Osteoblast (primary cell): ENCODE measurements at regions not wholly inside any gene's neighbourhood (a gene's known extent, or its start where the extent isn't known, plus 50 kb on each side); places are given as distances from the start of the nearest gene placed in this dataset.

ENCODE experiments used
- DNase-seq: peaks from one replicate; pipeline ENCODE4 v3.0.0; 2011; ENCODE audit warnings: low spot score, mixed read lengths; ENCODE audit not compliant: insufficient read length; ENCODE audit errors: missing footprints
- H2AFZ ChIP-seq: 2 replicates; pipeline ENCODE4 v1.6.0; 2011; ENCODE audit warnings: mild to moderate bottlenecking, low read length
- H3K27ac ChIP-seq: 2 replicates; pipeline ENCODE4 v1.5.1; 2011; ENCODE audit warnings: mild to moderate bottlenecking, low read depth, low read length, moderate library complexity
- H3K27me3 ChIP-seq: 2 replicates; pipeline ENCODE4 v1.6.0; 2012; ENCODE audit warnings: mild to moderate bottlenecking, control low read depth, inconsistent platforms, low read length, moderate library complexity; ENCODE audit not compliant: insufficient read depth
- H3K36me3 ChIP-seq: 2 replicates; pipeline ENCODE4 v1.5.1; 2011; ENCODE audit warnings: mild to moderate bottlenecking, low read length, control low read depth, moderate library complexity; ENCODE audit not compliant: insufficient read depth
- H3K4me1 ChIP-seq: 2 replicates; pipeline ENCODE4 v1.5.1; 2011; ENCODE audit warnings: mild to moderate bottlenecking, low read length, control low read depth, moderate library complexity; ENCODE audit not compliant: insufficient read depth
- H3K4me2 ChIP-seq: 2 replicates; pipeline ENCODE4 v1.6.0; 2011; ENCODE audit warnings: mild to moderate bottlenecking, low read length; ENCODE audit not compliant: insufficient read depth
- H3K4me3 ChIP-seq: fragments of 200-600 bp; sonication (generic); 3 replicates; pipeline ENCODE4 v1.5.1; 2012; ENCODE audit warnings: mild to moderate bottlenecking, low read length, inconsistent platforms; ENCODE audit not compliant: insufficient read depth
- H3K79me2 ChIP-seq: 2 replicates; pipeline ENCODE4 v1.6.0; 2012; ENCODE audit warnings: mild to moderate bottlenecking, low read length, control low read depth, inconsistent platforms; ENCODE audit not compliant: insufficient read depth
- H3K9me3 ChIP-seq: 2 replicates; pipeline ENCODE4 v1.5.1; 2011; ENCODE audit warnings: low read depth, low read length, control low read depth
- H4K20me1 ChIP-seq: 2 replicates; pipeline ENCODE4 v1.6.0; 2012; ENCODE audit warnings: mild to moderate bottlenecking, low read length, control low read depth; ENCODE audit not compliant: insufficient read depth
- CTCF ChIP-seq: IDR thresholded peaks from 2 replicates; pipeline ENCODE4 v1.5.1; 2011; ENCODE audit warnings: mild to moderate bottlenecking, low read depth, low read length, moderate library complexity; ENCODE audit errors: extremely low read depth

- no peak for DNase-seq
- Histone ChIP-seq H3K79me2 (no peaks in the 10 kb centered on the region), H3K9me3 (no peaks in the 10 kb centered on the region), H4K20me1 (no peaks in the 10 kb centered on the region), H3K27me3 (no peaks in the 10 kb centered on the region), H3K4me2 (no peak overlapping the region), H2AFZ (no peak overlapping the region), H3K36me3 (no peaks in the 10 kb centered on the region), H3K4me1 (no peaks in the 10 kb centered on the region), H3K4me3 (no peak overlapping the region), H3K27ac (no peak overlapping the region)
- no peak for TF ChIP-seq CTCF
These were observed 205.6 kb upstream of the HS3ST1 start for GRCh38 chr4:11634283-11634682.

GRCh38 chr4:11633430-11633829 is 204.7 kb upstream of the HS3ST1 start:
- Histone ChIP-seq H3K4me2 (no peak overlapping the region), H3K4me1 (no peaks in the 10 kb centered on the region), H3K27me3 (no peaks in the 10 kb centered on the region), H3K4me3 (no peak overlapping the region), H3K9me3 (no peaks in the 10 kb centered on the region), H3K36me3 (no peaks in the 10 kb centered on the region), H3K79me2 (no peaks in the 10 kb centered on the region), H3K27ac (no peak overlapping the region), H2AFZ (no peak overlapping the region), H4K20me1 (no peaks in the 10 kb centered on the region)
- DNase-seq: no peak
- no peak for TF ChIP-seq CTCF

DNA sequence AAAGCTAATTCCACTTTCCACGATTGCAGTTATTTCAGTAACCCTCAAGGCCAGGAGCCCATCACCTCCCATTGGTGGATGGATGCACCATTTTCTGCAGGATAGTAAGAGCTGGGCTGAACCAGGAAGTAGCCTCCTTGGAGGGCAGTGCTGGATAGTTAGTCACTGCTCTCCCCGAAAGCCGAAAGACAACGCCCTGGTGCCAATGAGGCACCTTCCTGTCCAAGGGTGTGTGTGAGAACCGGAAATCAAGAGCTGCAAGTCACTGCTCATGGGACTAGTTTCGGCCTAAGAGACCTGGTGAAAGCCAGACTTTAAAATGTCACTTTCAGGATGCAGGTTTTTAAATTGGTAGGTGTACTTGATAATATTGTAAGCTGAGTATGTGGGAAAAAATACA is 203.8 kb upstream of the HS3ST1 start:
- no peaks in the 10 kb centered on the region for H4K20me1 ChIP-seq
- no peak for TF ChIP-seq CTCF
- H3K27me3 ChIP-seq: no peaks in the 10 kb centered on the region
- H2AFZ ChIP-seq: no peak overlapping the region
- no peaks in the 10 kb centered on the region for H3K4me1 ChIP-seq
- no peak for DNase-seq
- no peak overlapping the region for H3K27ac ChIP-seq
- no peak overlapping the region for H3K4me3 ChIP-seq
- no peaks in the 10 kb centered on the region for H3K79me2 ChIP-seq
- H3K36me3 ChIP-seq: no peaks in the 10 kb centered on the region
- no peak overlapping the region for H3K4me2 ChIP-seq
- no peaks in the 10 kb centered on the region for H3K9me3 ChIP-seq

- no peak overlapping the region for H3K27ac ChIP-seq
- TF ChIP-seq CTCF: no peak
- H3K4me1 ChIP-seq: no peaks in the 10 kb centered on the region
- H4K20me1 ChIP-seq: no peaks in the 10 kb centered on the region
- no peak overlapping the region for H3K4me3 ChIP-seq
- DNase-seq: no peak
- H2AFZ ChIP-seq: no peak overlapping the region
- no peaks in the 10 kb centered on the region for H3K36me3 ChIP-seq
- no peaks in the 10 kb centered on the region for H3K27me3 ChIP-seq
- no peak overlapping the region for H3K4me2 ChIP-seq
- H3K9me3 ChIP-seq: no peaks in the 10 kb centered on the region
- no peaks in the 10 kb centered on the region for H3K79me2 ChIP-seq
These were observed 203.3 kb upstream of the HS3ST1 start for GRCh38 chr4:11632025-11632424.
